GM11168 (cell line): ENCODE measurements at regions not wholly inside any gene's neighbourhood (a gene's known extent, or its start where the extent isn't known, plus 50 kb on each side); places are given as distances from the start of the nearest gene placed in this dataset.

ENCODE experiments used
- in situ Hi-C: fragments of 300-500 bp; cut with MboI; formaldehyde crosslinking; loops from one replicate; pipeline ENCODE4 v1.12.0; 2022; ENCODE audit warnings: low sequenced_read_pairs; ENCODE audit not compliant: unreplicated experiment

GRCh38 chr21:29228306-29228705, 70.4 kb upstream of the BACH1 start:
- in situ Hi-C loops = no loop called here

GRCh38 chr21:29230551-29231261, 68.0 kb upstream of the BACH1 start:
- in situ Hi-C loops = no loop called here

- in situ Hi-C loops = no loop called here
Observed at GRCh38 chr21:29231756-29232529, 66.8 kb upstream of the BACH1 start.

GRCh38 chr21:29232530-29233255, 66.0 kb upstream of the BACH1 start:
- in situ Hi-C loops = no loop called here

GRCh38 chr21:29233256-29233546, 65.5 kb upstream of the BACH1 start:
- in situ Hi-C loops = no loop called here

GRCh38 chr21:29233611-29234540, 64.8 kb upstream of the BACH1 start:
- in situ Hi-C loops = no loop called here

GRCh38 chr21:29235714-29236197, 63.0 kb upstream of the BACH1 start:
- in situ Hi-C loops = no loop called here

- in situ Hi-C loops = no loop called here
Observed at GRCh38 chr21:29236201-29236600, 62.5 kb upstream of the BACH1 start.

- in situ Hi-C loops = no loop called here
Observed at GRCh38 chr21:29237110-29238052, 61.3 kb upstream of the BACH1 start.

GRCh38 chr21:29238053-29238966, 60.4 kb upstream of the BACH1 start:
- in situ Hi-C loops = no loop called here

- in situ Hi-C loops = no loop called here
Observed at GRCh38 chr21:29238967-29239290, 59.8 kb upstream of the BACH1 start.

GRCh38 chr21:29240136-29240535, 58.6 kb upstream of the BACH1 start:
- in situ Hi-C loops = loop anchor here (10.0 kb wide), 1 partner anchor 135 kb away; no protein-coding TSS in a partner anchor

GRCh38 chr21:29242201-29242600, 56.5 kb upstream of the BACH1 start:
- in situ Hi-C loops = loop anchor here (10.0 kb wide), 1 partner anchor 133 kb away; no protein-coding TSS in a partner anchor

- in situ Hi-C loops = loop anchor here (10.0 kb wide), 1 partner anchor 132 kb away; no protein-coding TSS in a partner anchor
Observed at GRCh38 chr21:29243188-29243587, 55.5 kb upstream of the BACH1 start.

- in situ Hi-C loops = loop anchor here (10.0 kb wide), 1 partner anchor 130 kb away; no protein-coding TSS in a partner anchor
Observed at GRCh38 chr21:29245104-29245643, 53.5 kb upstream of the BACH1 start.

GRCh38 chr21:29245863-29246262, 52.9 kb upstream of the BACH1 start:
- in situ Hi-C loops = loop anchor here (10.0 kb wide), 1 partner anchor 129 kb away; no protein-coding TSS in a partner anchor

GRCh38 chr21:29246614-29247013, 52.1 kb upstream of the BACH1 start:
- in situ Hi-C loops = loop anchor here (10.0 kb wide), 1 partner anchor 128 kb away; no protein-coding TSS in a partner anchor
